Stomach smooth muscle (tissue), 2 donors: ENCODE measurements at regions not wholly inside any gene's neighbourhood (a gene's known extent, or its start where the extent isn't known, plus 50 kb on each side); places are given as distances from the start of the nearest gene placed in this dataset.
"Not testable (repeated sequence)": the region's sequence is repeated elsewhere in the genome, so short reads cannot be mapped to it uniquely, and the experiment has no call there.

Experiments used
- H3K27ac ChIP-seq: one replicate; pipeline ENCODE4 v1.7.0; 2013; ENCODE audit warnings: mild to moderate bottlenecking, low read length, inconsistent platforms
- H3K27me3 ChIP-seq, 2 donors: one replicate each; pipeline ENCODE4 v1.7.0; 2013; ENCODE audit warnings: low read length in 2 of 2; ENCODE audit not compliant: insufficient read depth in 2 of 2, control insufficient read depth in 1 of 2
- H3K36me3 ChIP-seq, 2 donors: one replicate each; pipeline ENCODE4 v1.7.0; 2013; ENCODE audit warnings: low read length in 2 of 2; ENCODE audit not compliant: control insufficient read depth in 2 of 2, insufficient read depth in 2 of 2
- H3K4me1 ChIP-seq: one replicate; pipeline ENCODE4 v1.7.0; 2013; ENCODE audit warnings: low read length; ENCODE audit not compliant: control insufficient read depth, insufficient read depth
- H3K4me3 ChIP-seq, 2 donors: one replicate each; pipeline ENCODE4 v1.7.0; 2013; ENCODE audit warnings: low read length in 2 of 2
- H3K9ac ChIP-seq, 2 donors: one replicate each; pipeline ENCODE4 v1.7.0; 2013; ENCODE audit warnings: low read length in 2 of 2, mild to moderate bottlenecking in 1 of 2
- H3K9me3 ChIP-seq, 2 donors: one replicate each; pipeline ENCODE4 v1.7.0; 2013; ENCODE audit warnings: low read length in 2 of 2; ENCODE audit not compliant: control insufficient read depth in 2 of 2
- donor health status: healthy.
- donor health status: Pancreatic carcinoma.

DNA sequence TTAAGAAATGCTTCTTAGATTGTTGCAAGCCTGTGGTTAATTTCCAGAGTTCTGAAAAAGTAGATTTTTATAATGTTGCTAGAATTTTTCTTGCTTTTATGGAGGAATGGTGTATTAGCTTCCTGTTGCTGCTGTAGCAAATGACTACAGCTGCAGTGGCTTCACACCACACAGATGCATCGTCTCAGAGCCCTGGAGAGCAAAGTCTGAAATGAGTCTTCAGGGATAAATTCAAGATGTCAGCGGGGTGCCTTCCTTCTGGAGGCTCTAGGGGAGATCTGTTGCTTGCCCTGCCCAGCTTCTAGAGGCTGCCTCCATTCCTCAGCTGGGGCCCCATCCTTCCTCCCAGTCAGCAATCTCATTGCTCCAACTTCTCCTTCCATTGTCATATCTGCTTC, 187.8 kb downstream of the ZNF516 start:
- no peaks in the 10 kb centered on the region for H3K27me3 ChIP-seq
- H3K4me1 ChIP-seq: no peaks in the 10 kb centered on the region
- no peak overlapping the region for H3K9ac ChIP-seq
- H3K4me3 ChIP-seq: no peak overlapping the region
- H3K36me3 ChIP-seq: no peaks in the 10 kb centered on the region
- no peaks in the 10 kb centered on the region for H3K9me3 ChIP-seq
- H3K27ac ChIP-seq: no peak overlapping the region

GRCh38 chr18:76306685-76307292, 188.3 kb downstream of the ZNF516 start:
- H3K27ac ChIP-seq: no peak overlapping the region
- no peak overlapping the region for H3K9ac ChIP-seq
- H3K27me3 ChIP-seq: no peaks in the 10 kb centered on the region
- no peaks in the 10 kb centered on the region for H3K9me3 ChIP-seq
- H3K36me3 ChIP-seq: no peaks in the 10 kb centered on the region
- H3K4me3 ChIP-seq: no peak overlapping the region
- no peaks in the 10 kb centered on the region for H3K4me1 ChIP-seq

DNA sequence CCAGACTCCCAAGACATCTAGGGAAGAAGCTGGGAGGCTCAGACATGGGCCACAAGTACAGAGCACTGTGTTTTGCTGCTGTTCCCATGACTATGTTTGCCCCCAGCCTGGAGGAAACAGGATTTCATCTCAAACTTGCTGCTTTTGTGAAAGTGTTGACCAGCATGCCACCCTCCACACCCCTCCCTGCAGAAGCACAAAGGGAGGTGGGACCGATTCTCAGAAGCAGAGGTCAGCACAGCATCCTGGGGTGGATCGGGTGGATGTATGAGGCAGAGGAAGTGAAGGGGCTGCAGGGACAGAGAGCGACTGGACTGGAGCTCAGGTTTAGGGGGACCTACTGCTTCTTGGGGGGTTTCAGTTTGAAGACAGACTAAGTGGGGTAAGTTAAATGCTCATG, 209.2 kb downstream of the ZNF516 start:
- no peak overlapping the region for H3K9ac ChIP-seq
- H3K4me3 ChIP-seq: no peak overlapping the region
- H3K9me3 ChIP-seq: peaks cover 3 to 5% of the 10 kb centered on the region in 2 donors
- no peaks in the 10 kb centered on the region for H3K4me1 ChIP-seq
- no peaks in the 10 kb centered on the region for H3K27me3 ChIP-seq
- no peaks in the 10 kb centered on the region for H3K36me3 ChIP-seq
- H3K27ac ChIP-seq: no peak overlapping the region

GRCh38 chr18:76281565-76281964, 213.5 kb downstream of the ZNF516 start:
- Histone ChIP-seq H3K4me3 (no peak overlapping the region), H3K9ac (no peak overlapping the region), H3K9me3 (peaks cover 3 to 5% of the 10 kb centered on the region in 2 donors), H3K27ac (no peak overlapping the region), H3K27me3 (no peaks in the 10 kb centered on the region), H3K36me3 (no peaks in the 10 kb centered on the region), H3K4me1 (no peaks in the 10 kb centered on the region)

DNA sequence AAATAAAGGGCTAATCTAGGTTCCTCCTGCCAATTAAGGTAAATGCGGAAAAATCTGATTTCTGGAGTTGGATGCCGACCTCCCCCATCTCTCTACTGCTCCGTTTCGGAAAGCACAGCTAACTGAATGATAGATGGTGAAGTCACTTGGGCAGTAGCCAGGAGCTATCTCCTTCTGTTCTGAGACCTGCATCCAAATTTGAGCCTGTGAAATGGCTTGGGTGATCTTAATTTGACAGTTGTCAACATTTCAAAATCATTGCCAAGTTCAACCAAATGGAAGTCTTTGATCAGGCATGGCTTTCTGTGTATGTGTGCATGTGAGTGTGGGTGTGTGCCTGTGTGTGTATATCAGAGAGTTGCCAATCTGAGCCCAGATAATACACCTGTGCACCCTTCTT, 217.2 kb downstream of the ZNF516 start:
- H3K9me3 ChIP-seq: peaks cover 3 to 5% of the 10 kb centered on the region in 2 donors
- no peak overlapping the region for H3K4me3 ChIP-seq
- no peak overlapping the region for H3K9ac ChIP-seq
- H3K27me3 ChIP-seq: no peaks in the 10 kb centered on the region
- no peak overlapping the region for H3K27ac ChIP-seq
- no peaks in the 10 kb centered on the region for H3K4me1 ChIP-seq
- H3K36me3 ChIP-seq: no peaks in the 10 kb centered on the region

DNA sequence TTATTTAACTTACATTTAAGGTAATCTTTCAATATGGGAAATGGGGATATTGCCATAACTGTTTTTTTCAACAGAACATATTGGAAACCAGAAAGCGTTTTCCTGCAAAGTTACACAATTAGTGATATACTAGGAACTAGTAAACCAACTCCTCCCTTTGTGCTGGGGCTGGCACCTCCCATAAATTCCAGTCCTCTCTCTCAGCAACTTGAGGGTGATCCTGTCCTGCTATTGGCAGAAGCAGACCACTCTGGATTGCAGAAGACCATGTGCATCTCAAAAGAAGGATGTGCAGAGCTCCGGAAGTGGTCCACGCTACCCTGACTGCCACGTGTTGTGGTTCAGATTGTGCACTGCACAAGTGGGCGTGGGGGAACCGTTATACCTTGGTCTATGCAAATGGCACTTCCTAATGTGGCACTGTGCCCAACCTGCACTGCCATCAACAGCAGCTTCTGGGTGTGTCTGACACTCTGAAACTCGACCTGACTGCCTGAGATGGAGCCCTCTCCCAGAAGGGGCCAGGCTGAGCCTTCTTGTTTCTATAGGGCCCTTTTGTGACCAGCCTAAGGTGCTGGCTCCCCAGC, 219.2 kb downstream of the ZNF516 start:
- H3K27ac ChIP-seq: no peak overlapping the region
- no peaks in the 10 kb centered on the region for H3K4me1 ChIP-seq
- H3K9ac ChIP-seq: no peak overlapping the region
- no peaks in the 10 kb centered on the region for H3K27me3 ChIP-seq
- no peak overlapping the region for H3K4me3 ChIP-seq
- H3K9me3 ChIP-seq: no peaks in the 10 kb centered on the region
- no peaks in the 10 kb centered on the region for H3K36me3 ChIP-seq

DNA sequence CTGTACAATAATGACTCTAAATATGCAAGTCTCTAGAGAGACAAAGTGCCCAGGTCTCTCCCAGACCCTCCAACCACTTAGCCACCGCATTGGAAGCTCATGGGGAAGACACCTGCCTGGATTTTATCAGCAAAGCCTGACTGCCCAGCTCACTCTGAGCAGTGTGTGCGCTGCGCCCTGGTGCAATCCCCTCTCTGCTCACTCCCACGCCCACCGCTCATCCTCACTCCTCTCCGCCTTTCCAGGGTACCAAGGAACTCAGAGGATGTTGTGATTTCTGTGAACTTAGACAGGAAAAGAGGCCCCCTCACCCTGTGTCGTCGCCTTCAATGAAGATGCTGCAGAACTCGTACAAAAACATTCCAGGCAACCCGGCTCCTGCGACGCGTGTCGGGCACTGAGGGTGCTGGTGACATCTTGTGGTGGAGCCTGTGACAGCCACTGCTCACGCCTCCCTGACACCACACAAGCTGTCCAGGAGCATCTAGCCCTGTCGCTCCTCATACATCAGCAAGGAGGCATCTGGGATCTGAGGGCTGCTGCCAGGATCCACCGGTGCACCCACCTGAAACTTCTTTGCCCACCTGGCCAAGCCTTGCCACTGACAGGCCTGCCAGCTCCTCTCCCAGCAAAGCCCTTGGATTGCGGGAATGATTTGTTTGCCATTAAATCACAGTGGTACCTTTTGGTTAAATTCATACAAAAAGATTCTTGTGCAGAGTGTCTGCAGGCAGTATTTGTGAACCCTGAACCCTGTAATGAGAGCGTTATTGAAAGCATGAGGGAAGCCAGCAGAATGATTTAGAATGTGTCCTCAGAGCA, 220.4 kb downstream of the ZNF516 start:
- Histone ChIP-seq H3K9me3 (no peaks in the 10 kb centered on the region), H3K9ac (no peak overlapping the region), H3K4me3 (no peak overlapping the region), H3K36me3 (no peaks in the 10 kb centered on the region), H3K4me1 (no peaks in the 10 kb centered on the region), H3K27ac (no peak overlapping the region), H3K27me3 (no peaks in the 10 kb centered on the region)

DNA sequence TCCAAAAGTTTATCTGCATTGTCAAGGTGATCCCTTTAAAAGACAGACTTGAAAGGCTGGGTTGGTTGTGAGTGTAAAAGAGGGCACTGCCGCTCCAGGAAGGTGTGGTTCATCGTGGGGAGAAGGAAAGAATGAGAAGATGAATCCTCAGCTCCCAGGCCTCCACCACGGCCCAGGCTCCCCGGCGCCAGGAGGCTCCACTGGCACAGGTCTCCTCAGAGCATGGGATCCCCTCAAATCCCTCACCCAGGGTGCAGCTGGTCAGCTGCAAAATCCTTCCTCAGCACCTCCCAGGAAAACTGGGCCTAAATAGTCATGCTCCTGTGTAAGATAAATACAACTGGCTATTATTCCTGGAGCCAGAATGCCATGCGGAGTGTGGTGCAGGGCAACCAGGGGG, 221.1 kb downstream of the ZNF516 start:
- no peaks in the 10 kb centered on the region for H3K4me1 ChIP-seq
- H3K27ac ChIP-seq: no peak overlapping the region
- H3K9ac ChIP-seq: no peak overlapping the region
- H3K27me3 ChIP-seq: no peaks in the 10 kb centered on the region
- no peak overlapping the region for H3K4me3 ChIP-seq
- H3K36me3 ChIP-seq: no peaks in the 10 kb centered on the region
- no peaks in the 10 kb centered on the region for H3K9me3 ChIP-seq

DNA sequence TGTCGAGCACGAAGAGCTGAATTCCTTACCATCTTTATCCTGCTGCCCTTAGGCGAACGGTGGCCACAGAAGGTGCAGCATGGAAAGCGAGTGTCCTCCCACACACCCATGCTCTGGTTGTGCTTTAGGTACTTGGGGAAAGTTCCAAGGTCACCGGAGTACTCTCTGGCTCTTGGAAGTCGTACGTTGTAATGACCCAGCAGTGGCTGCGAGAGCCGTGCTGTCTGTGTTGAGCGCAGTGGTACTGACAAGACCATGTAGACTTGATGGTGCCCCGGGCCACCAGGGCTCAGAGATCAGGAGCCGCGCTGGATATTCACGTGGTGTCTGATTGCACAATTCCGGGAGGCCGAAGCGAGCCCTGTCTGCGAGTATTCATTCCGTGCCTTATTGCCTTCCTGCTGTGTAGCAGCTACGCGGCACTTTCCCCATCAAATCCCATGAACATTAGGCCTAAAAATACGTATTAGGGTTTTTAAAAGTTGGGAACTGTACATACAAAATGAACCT, 222.0 kb downstream of the ZNF516 start:
- H3K27ac ChIP-seq: no peak overlapping the region
- no peaks in the 10 kb centered on the region for H3K4me1 ChIP-seq
- no peaks in the 10 kb centered on the region for H3K9me3 ChIP-seq

GRCh38 chr18:76267423-76267822, 227.6 kb downstream of the ZNF516 start:
- H3K27me3 ChIP-seq, H3K9me3 ChIP-seq, H3K36me3 ChIP-seq, H3K4me3 ChIP-seq, H3K4me1 ChIP-seq, H3K27ac ChIP-seq, H3K9ac ChIP-seq: not testable (repeated sequence)

More for the DNA sequence above, 222.0 kb downstream of the ZNF516 start:
- no peak overlapping the region for H3K4me3 ChIP-seq
- H3K36me3 ChIP-seq: no peaks in the 10 kb centered on the region
- no peaks in the 10 kb centered on the region for H3K27me3 ChIP-seq
- no peak overlapping the region for H3K9ac ChIP-seq
